ENCODE measurements at regions not wholly inside any gene's neighbourhood (a gene's known extent, or its start where the extent isn't known, plus 50 kb on each side); places are given as distances from the start of the nearest gene placed in this dataset.

GRCh38 chr12:126792411-126792810 is 1474.6 kb upstream of the TMEM132C start:
- intact Hi-C loops (cut with micrococcal nuclease; ENCODE audit: unreplicated experiment), result no loop called here
- no peaks in the 10 kb centered on the region for H3K9me2 ChIP-seq (ENCODE audit: insufficient read depth)
- 0 out of 2 replicates have a peak, but pooled peaks cover 7% of the 10 kb centered on the region for H3K27me3 ChIP-seq (ENCODE audit: insufficient read depth, low read depth)
- no peak for DNase-seq
- H4K20me1 ChIP-seq (ENCODE audit: insufficient read depth), result no peaks in the 10 kb centered on the region
- ChIA-PET CTCF (no interaction called here), POLR2A (ENCODE audit: unreplicated experiment) (no interaction called here)
- no peak overlapping the region for H2AFZ ChIP-seq
- no peak overlapping the region for H3K4me3 ChIP-seq
- H3F3A ChIP-seq (ENCODE audit: insufficient read depth, low read depth), result no peaks in the 10 kb centered on the region
- no peaks in the 10 kb centered on the region for H3K9me3 ChIP-seq (ENCODE audit: insufficient read depth, low read depth)
- TF ChIP-seq, protein P1, sequence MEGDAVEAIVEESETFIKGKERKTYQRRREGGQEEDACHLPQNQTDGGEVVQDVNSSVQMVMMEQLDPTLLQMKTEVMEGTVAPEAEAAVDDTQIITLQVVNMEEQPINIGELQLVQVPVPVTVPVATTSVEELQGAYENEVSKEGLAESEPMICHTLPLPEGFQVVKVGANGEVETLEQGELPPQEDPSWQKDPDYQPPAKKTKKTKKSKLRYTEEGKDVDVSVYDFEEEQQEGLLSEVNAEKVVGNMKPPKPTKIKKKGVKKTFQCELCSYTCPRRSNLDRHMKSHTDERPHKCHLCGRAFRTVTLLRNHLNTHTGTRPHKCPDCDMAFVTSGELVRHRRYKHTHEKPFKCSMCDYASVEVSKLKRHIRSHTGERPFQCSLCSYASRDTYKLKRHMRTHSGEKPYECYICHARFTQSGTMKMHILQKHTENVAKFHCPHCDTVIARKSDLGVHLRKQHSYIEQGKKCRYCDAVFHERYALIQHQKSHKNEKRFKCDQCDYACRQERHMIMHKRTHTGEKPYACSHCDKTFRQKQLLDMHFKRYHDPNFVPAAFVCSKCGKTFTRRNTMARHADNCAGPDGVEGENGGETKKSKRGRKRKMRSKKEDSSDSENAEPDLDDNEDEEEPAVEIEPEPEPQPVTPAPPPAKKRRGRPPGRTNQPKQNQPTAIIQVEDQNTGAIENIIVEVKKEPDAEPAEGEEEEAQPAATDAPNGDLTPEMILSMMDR (conservative IDR thresholded peaks at IDR 0.05), result no peak
- no peak for TF ChIP-seq EZH2 (IDR thresholded peaks at IDR 0.05; ENCODE audit: low read depth)
- H3K79me2 ChIP-seq (ENCODE audit: low read depth), result no peaks in the 10 kb centered on the region
- H3K4me2 ChIP-seq, result no peak overlapping the region
- H3K36me3 ChIP-seq (ENCODE audit: low read depth), result no peaks in the 10 kb centered on the region
- H3K4me1 ChIP-seq (replicated peaks; ENCODE audit: insufficient read depth), result no peaks in the 10 kb centered on the region
- BruUV-seq (replicated peaks), result no TSS peak
- no peak overlapping the region for H3K27ac ChIP-seq

- intact Hi-C loops (cut with micrococcal nuclease; ENCODE audit: unreplicated experiment), result no loop called here
- H2AFZ ChIP-seq, result no peak overlapping the region
- H3F3A ChIP-seq (ENCODE audit: insufficient read depth, low read depth), result no peaks in the 10 kb centered on the region
- no peak overlapping the region for H3K4me3 ChIP-seq
- H3K9me3 ChIP-seq (ENCODE audit: insufficient read depth, low read depth), result no peaks in the 10 kb centered on the region
- H3K4me1 ChIP-seq (replicated peaks; ENCODE audit: insufficient read depth), result no peaks in the 10 kb centered on the region
- CTCF ChIA-PET, result no interaction called here
- BruUV-seq (replicated peaks), result no TSS peak
- no peaks in the 10 kb centered on the region for H4K20me1 ChIP-seq (ENCODE audit: insufficient read depth)
- POLR2A ChIA-PET (ENCODE audit: unreplicated experiment), result no interaction called here
- H3K9me2 ChIP-seq (ENCODE audit: insufficient read depth), result no peaks in the 10 kb centered on the region
- DNase-seq, result no peak
- no peaks in the 10 kb centered on the region for H3K36me3 ChIP-seq (ENCODE audit: low read depth)
- H3K27me3 ChIP-seq (ENCODE audit: insufficient read depth, low read depth), result peaks cover 2% of the 10 kb centered on the region; the same call in 1 of the 2 replicates
- H3K27ac ChIP-seq, result no peak overlapping the region
- H3K79me2 ChIP-seq (ENCODE audit: low read depth), result no peaks in the 10 kb centered on the region
- no peak overlapping the region for H3K4me2 ChIP-seq
- TF ChIP-seq, protein P1 (conservative IDR thresholded peaks at IDR 0.05), result no peak
These were observed 1469.4 kb upstream of the TMEM132C start for GRCh38 chr12:126797525-126797924.

GRCh38 chr12:126798449-126798848 is 1468.5 kb upstream of the TMEM132C start:
- Histone ChIP-seq H4K20me1 (ENCODE audit: insufficient read depth) (no peaks in the 10 kb centered on the region), H3K4me2 (no peak overlapping the region), H3K4me3 (no peak overlapping the region), H3K9me3 (ENCODE audit: insufficient read depth, low read depth) (no peaks in the 10 kb centered on the region), H3K27me3 (ENCODE audit: insufficient read depth, low read depth) (peaks cover 2% of the 10 kb centered on the region; the same call in 1 of the 2 replicates), H3K9me2 (ENCODE audit: insufficient read depth) (no peaks in the 10 kb centered on the region), H3K4me1 (replicated peaks; ENCODE audit: insufficient read depth) (no peaks in the 10 kb centered on the region), H3K36me3 (ENCODE audit: low read depth) (no peaks in the 10 kb centered on the region), H2AFZ (no peak overlapping the region), H3F3A (ENCODE audit: insufficient read depth, low read depth) (no peaks in the 10 kb centered on the region), H3K79me2 (ENCODE audit: low read depth) (no peaks in the 10 kb centered on the region), H3K27ac (no peak overlapping the region)
- no peak for DNase-seq
- BruUV-seq (replicated peaks), result no TSS peak
- intact Hi-C loops (cut with micrococcal nuclease; ENCODE audit: unreplicated experiment), result no loop called here
- ChIA-PET CTCF (no interaction called here), POLR2A (ENCODE audit: unreplicated experiment) (no interaction called here)
- TF ChIP-seq, protein P1 (conservative IDR thresholded peaks at IDR 0.05), result no peak
- no peak for TF ChIP-seq EZH2 (IDR thresholded peaks at IDR 0.05; ENCODE audit: low read depth)
